Activated B cell treated with CpG ODN at 0.5 μM for 24 hours (primary cell): ENCODE measurements at regions not wholly inside any gene's neighbourhood (a gene's known extent, or its start where the extent isn't known, plus 50 kb on each side); places are given as distances from the start of the nearest gene placed in this dataset.

ENCODE experiments used
- ATAC-seq: fragments of 200-7000 bp; cut with Tn5 transposase; one replicate; pipeline ENCODE4 v1.10.0; 2021; ENCODE audit warnings: low read depth, mild to moderate bottlenecking, moderate library complexity
- CTCF ChIA-PET: fragments of 350-600 bp; sonication (Branson Sonifier 250); formaldehyde crosslinking; loops from one replicate; lab custom pipeline; 2021; ENCODE audit warnings: antibody characterized with exemption; lab: Charles Lee
- POLR2A ChIA-PET: fragments of 350-600 bp; sonication (Branson Sonifier 250); formaldehyde crosslinking; loops from one replicate; lab custom pipeline; 2021; ENCODE audit warnings: antibody characterized with exemption; lab: Charles Lee
- DNase-seq: peaks from one replicate; pipeline ENCODE4 v3.0.0; 2022
- H3K27ac Mint-ChIP-seq: one replicate; pipeline ENCODE4 v1.8.0; 2020; ENCODE audit warnings: mixed read lengths
- H3K27me3 Mint-ChIP-seq: one replicate; pipeline ENCODE4 v1.8.0; 2021; ENCODE audit warnings: mixed read lengths
- H3K36me3 Mint-ChIP-seq: one replicate; pipeline ENCODE4 v1.8.0; 2021; ENCODE audit warnings: low read depth, mixed read lengths
- H3K4me1 Mint-ChIP-seq: one replicate; pipeline ENCODE4 v1.8.0; 2021; ENCODE audit warnings: mixed read lengths
- H3K4me3 Mint-ChIP-seq: one replicate; pipeline ENCODE4 v1.8.0; 2020; ENCODE audit warnings: mild to moderate bottlenecking, mixed read lengths
- H3K9me3 Mint-ChIP-seq: one replicate; pipeline ENCODE4 v1.8.0; 2020; ENCODE audit warnings: mixed read lengths
- intact Hi-C: fragments of 100-400 bp; cut with micrococcal nuclease; formaldehyde crosslinking; loops from one replicate; pipeline ENCODE4 v1.15.1; 2024
- TF ChIP-seq, protein P1 (sequence below): fragments of 200-600 bp; IDR thresholded peaks from one replicate; pipeline ENCODE4 v1.8.0; 2022; ENCODE audit warnings: antibody characterized with exemption, mild to moderate bottlenecking

DNA sequence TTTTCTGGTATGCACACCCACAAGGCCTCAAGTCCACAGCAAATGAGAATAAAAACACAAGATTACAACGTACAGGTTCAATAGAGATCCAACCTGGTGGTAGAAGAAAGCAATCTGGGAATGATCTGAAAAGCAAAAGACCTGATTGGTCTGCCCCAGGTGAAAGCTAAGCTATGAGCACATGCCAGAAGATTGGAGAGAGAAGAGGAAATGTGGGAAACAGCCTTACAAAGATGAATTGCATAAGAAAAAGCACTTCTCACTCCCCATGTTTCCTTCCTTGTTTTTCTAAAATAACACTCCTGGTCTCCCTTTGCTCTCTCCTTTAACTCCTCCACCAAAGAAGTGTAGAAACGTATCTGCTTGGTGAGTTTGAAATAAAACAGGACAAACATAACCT, 77.3 kb upstream of the ANO6 start:
- Mint-ChIP-seq H3K36me3 (no peaks in the 10 kb centered on the region), H3K27ac (no peak overlapping the region), H3K27me3 (peaks cover 8% of the 10 kb centered on the region), H3K4me3 (no peak overlapping the region), H3K9me3 (no peaks in the 10 kb centered on the region), H3K4me1 (no peaks in the 10 kb centered on the region)
- DNase-seq (no peak), ATAC-seq (no peak)
- ChIA-PET POLR2A (no interaction called here), CTCF (no interaction called here)
- intact Hi-C loops: no loop called here
- TF ChIP-seq, protein P1, sequence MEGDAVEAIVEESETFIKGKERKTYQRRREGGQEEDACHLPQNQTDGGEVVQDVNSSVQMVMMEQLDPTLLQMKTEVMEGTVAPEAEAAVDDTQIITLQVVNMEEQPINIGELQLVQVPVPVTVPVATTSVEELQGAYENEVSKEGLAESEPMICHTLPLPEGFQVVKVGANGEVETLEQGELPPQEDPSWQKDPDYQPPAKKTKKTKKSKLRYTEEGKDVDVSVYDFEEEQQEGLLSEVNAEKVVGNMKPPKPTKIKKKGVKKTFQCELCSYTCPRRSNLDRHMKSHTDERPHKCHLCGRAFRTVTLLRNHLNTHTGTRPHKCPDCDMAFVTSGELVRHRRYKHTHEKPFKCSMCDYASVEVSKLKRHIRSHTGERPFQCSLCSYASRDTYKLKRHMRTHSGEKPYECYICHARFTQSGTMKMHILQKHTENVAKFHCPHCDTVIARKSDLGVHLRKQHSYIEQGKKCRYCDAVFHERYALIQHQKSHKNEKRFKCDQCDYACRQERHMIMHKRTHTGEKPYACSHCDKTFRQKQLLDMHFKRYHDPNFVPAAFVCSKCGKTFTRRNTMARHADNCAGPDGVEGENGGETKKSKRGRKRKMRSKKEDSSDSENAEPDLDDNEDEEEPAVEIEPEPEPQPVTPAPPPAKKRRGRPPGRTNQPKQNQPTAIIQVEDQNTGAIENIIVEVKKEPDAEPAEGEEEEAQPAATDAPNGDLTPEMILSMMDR: no peak

- no peak overlapping the region for H3K27ac Mint-ChIP-seq
- peaks cover 4% of the 10 kb centered on the region for H3K36me3 Mint-ChIP-seq
- CTCF ChIA-PET: no interaction called here
- no peak overlapping the region for H3K4me3 Mint-ChIP-seq
- intact Hi-C loops: no loop called here
- no peaks in the 10 kb centered on the region for H3K4me1 Mint-ChIP-seq
- peaks cover 12% of the 10 kb centered on the region for H3K27me3 Mint-ChIP-seq
- ATAC-seq: no peak
- POLR2A ChIA-PET: no interaction called here
- DNase-seq: no peak
- TF ChIP-seq, protein P1: no peak
- H3K9me3 Mint-ChIP-seq: peaks cover 21% of the 10 kb centered on the region
Measured at GRCh38 chr12:45148006-45148405, 67.9 kb upstream of the ANO6 start.

- Mint-ChIP-seq H3K36me3 (peaks cover 4% of the 10 kb centered on the region), H3K4me1 (no peaks in the 10 kb centered on the region), H3K27me3 (peaks cover 12% of the 10 kb centered on the region), H3K4me3 (no peak overlapping the region), H3K27ac (no peak overlapping the region), H3K9me3 (peaks cover 21% of the 10 kb centered on the region)
- intact Hi-C loops: no loop called here
- CTCF ChIA-PET: no interaction called here
- ATAC-seq: no peak
- POLR2A ChIA-PET: no interaction called here
- no peak for DNase-seq
- TF ChIP-seq, protein P1: no peak
Measured at GRCh38 chr12:45148619-45149018, 67.3 kb upstream of the ANO6 start.

GRCh38 chr12:45165284-45165683, 50.6 kb upstream of the ANO6 start:
- no peak overlapping the region for H3K27ac Mint-ChIP-seq
- TF ChIP-seq, protein P1: no peak
- H3K9me3 Mint-ChIP-seq: peaks cover 14% of the 10 kb centered on the region
- ATAC-seq: no peak
- ChIA-PET POLR2A (no interaction called here), CTCF (no interaction called here)
- H3K4me3 Mint-ChIP-seq: no peak overlapping the region
- no peaks in the 10 kb centered on the region for H3K36me3 Mint-ChIP-seq
- peaks cover 22% of the 10 kb centered on the region for H3K27me3 Mint-ChIP-seq
- intact Hi-C loops: no loop called here
- H3K4me1 Mint-ChIP-seq: no peaks in the 10 kb centered on the region
- DNase-seq: no peak

DNA sequence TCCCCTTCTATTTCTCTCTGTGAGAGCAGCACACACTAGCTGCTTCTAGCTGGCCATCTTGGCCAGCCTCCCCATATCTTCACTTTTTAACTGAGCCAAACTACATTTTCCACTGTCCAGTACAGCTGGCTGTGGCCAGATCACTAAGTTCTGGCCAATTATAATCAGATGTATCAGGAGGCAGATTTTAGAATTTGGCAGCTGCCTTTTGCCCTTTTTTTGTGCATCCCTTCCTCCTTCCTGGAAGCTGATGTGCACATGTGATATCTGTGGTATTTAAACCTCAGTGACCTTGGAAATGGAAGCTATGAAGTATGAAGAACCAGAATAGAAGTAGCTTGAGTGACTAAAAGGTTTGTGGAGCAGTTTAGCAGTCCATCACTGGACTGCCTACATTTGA, 49.8 kb upstream of the ANO6 start:
- Mint-ChIP-seq H3K4me1 (no peaks in the 10 kb centered on the region), H3K36me3 (no peaks in the 10 kb centered on the region), H3K27me3 (peaks cover 22% of the 10 kb centered on the region), H3K4me3 (no peak overlapping the region), H3K9me3 (peaks cover 14% of the 10 kb centered on the region), H3K27ac (no peak overlapping the region)
- no peak for DNase-seq
- intact Hi-C loops: no loop called here
- POLR2A ChIA-PET: no interaction called here
- no peak for ATAC-seq
- CTCF ChIA-PET: no interaction called here
- TF ChIP-seq, protein P1: no peak
